ENCODE measurements at regions not wholly inside any gene's neighbourhood (a gene's known extent, or its start where the extent isn't known, plus 50 kb on each side); places are given as distances from the start of the nearest gene placed in this dataset.
"Not testable (repeated sequence)": the region's sequence is repeated elsewhere in the genome, so short reads cannot be mapped to it uniquely, and the experiment has no call there.

GRCh38 chr2:111461831-111462230, 341.1 kb downstream of the BCL2L11 start:
- not testable (repeated sequence) for H3K4me1 Mint-ChIP-seq; H3K14ac ChIP-seq (ENCODE audit: insufficient read depth, low read length); H2BK120ac ChIP-seq (ENCODE audit: low read depth, low read length, poor library complexity, severe bottlenecking); H3K27ac ChIP-seq (ENCODE audit: insufficient read length, low read depth, low read length); DNase-seq; H4K91ac ChIP-seq (ENCODE audit: insufficient read length, low read depth, low read length); H3K4me1 ChIP-seq (ENCODE audit: insufficient read depth, low read length); H3K23me2 ChIP-seq (ENCODE audit: insufficient read length, low read depth, low read length, poor library complexity, severe bottlenecking); H3K36me3 Mint-ChIP-seq (ENCODE audit: insufficient read depth in 1 of 3, low read depth in 3 of 3); H3K23ac ChIP-seq (ENCODE audit: insufficient read length, low read depth, low read length); H2BK5ac ChIP-seq (ENCODE audit: insufficient read length, low read length); H3K9me3 Mint-ChIP-seq; H3K79me2 ChIP-seq (ENCODE audit: insufficient read depth, low read length); H3K9ac ChIP-seq (ENCODE audit: extremely low read depth, insufficient read length, low read length); H2BK20ac ChIP-seq (ENCODE audit: low read depth, low read length, poor library complexity, severe bottlenecking); H3K18ac ChIP-seq (ENCODE audit: insufficient read length, low read depth, low read length); H2AFZ ChIP-seq (ENCODE audit: low read length); H4K20me1 ChIP-seq (ENCODE audit: control insufficient read depth, insufficient read depth, insufficient read length); H3K27me3 ChIP-seq (ENCODE audit: insufficient read depth, low read length); H3K27ac Mint-ChIP-seq; H3K9me3 ChIP-seq (ENCODE audit: control insufficient read depth, low read depth, low read length); H3K79me1 ChIP-seq (ENCODE audit: insufficient read depth, low read depth, low read length, poor library complexity, severe bottlenecking); H3K4me2 ChIP-seq (ENCODE audit: insufficient read depth, insufficient read length, low read length); H2BK15ac ChIP-seq (ENCODE audit: low read depth, low read length); H3T11ph ChIP-seq (ENCODE audit: low read length); H4K5ac ChIP-seq (ENCODE audit: insufficient read length, low read depth, low read length); H3K4me3 Mint-ChIP-seq; H2BK12ac ChIP-seq (ENCODE audit: insufficient read length, low read depth, low read length); H3K27me3 Mint-ChIP-seq (ENCODE audit: low read depth); H3K56ac ChIP-seq (ENCODE audit: insufficient read length, low read depth, low read length); H2AK5ac ChIP-seq (ENCODE audit: insufficient read length, low read length); H4K8ac ChIP-seq (replicated peaks; ENCODE audit: insufficient read length, low read depth, low read length); H3K4ac ChIP-seq (ENCODE audit: low read depth, low read length)
- no CpG with 5 or more reads among the region's 1 CpG for WGBS (ENCODE audit: extremely low coverage, insufficient read length, low lambda C conversion rate)

- not testable (repeated sequence) for H3K9me3 ChIP-seq (ENCODE audit: control insufficient read depth, low read depth, low read length); H4K8ac ChIP-seq (replicated peaks; ENCODE audit: insufficient read length, low read depth, low read length); H3K23ac ChIP-seq (ENCODE audit: insufficient read length, low read depth, low read length); H3K36me3 Mint-ChIP-seq (ENCODE audit: insufficient read depth in 1 of 3, low read depth in 3 of 3); H2BK20ac ChIP-seq (ENCODE audit: low read depth, low read length, poor library complexity, severe bottlenecking); H3K4me3 Mint-ChIP-seq; H2BK12ac ChIP-seq (ENCODE audit: insufficient read length, low read depth, low read length); H3K4me2 ChIP-seq (ENCODE audit: insufficient read depth, insufficient read length, low read length); H3K79me1 ChIP-seq (ENCODE audit: insufficient read depth, low read depth, low read length, poor library complexity, severe bottlenecking); H3K27ac ChIP-seq (ENCODE audit: insufficient read length, low read depth, low read length); H2AFZ ChIP-seq (ENCODE audit: low read length); H3K18ac ChIP-seq (ENCODE audit: insufficient read length, low read depth, low read length); H3K56ac ChIP-seq (ENCODE audit: insufficient read length, low read depth, low read length); H3K27me3 ChIP-seq (ENCODE audit: insufficient read depth, low read length); H2AK5ac ChIP-seq (ENCODE audit: insufficient read length, low read length); H3K27ac Mint-ChIP-seq; H4K91ac ChIP-seq (ENCODE audit: insufficient read length, low read depth, low read length); H3K4me1 ChIP-seq (ENCODE audit: insufficient read depth, low read length); H2BK120ac ChIP-seq (ENCODE audit: low read depth, low read length, poor library complexity, severe bottlenecking); H3K23me2 ChIP-seq (ENCODE audit: insufficient read length, low read depth, low read length, poor library complexity, severe bottlenecking); H3T11ph ChIP-seq (ENCODE audit: low read length); H3K9me3 Mint-ChIP-seq; H4K5ac ChIP-seq (ENCODE audit: insufficient read length, low read depth, low read length); H3K4ac ChIP-seq (ENCODE audit: low read depth, low read length); H3K79me2 ChIP-seq (ENCODE audit: insufficient read depth, low read length); H3K4me1 Mint-ChIP-seq; H3K14ac ChIP-seq (ENCODE audit: insufficient read depth, low read length); H3K27me3 Mint-ChIP-seq (ENCODE audit: low read depth); H4K20me1 ChIP-seq (ENCODE audit: control insufficient read depth, insufficient read depth, insufficient read length); H3K9ac ChIP-seq (ENCODE audit: extremely low read depth, insufficient read length, low read length); H2BK15ac ChIP-seq (ENCODE audit: low read depth, low read length); H2BK5ac ChIP-seq (ENCODE audit: insufficient read length, low read length); DNase-seq
- WGBS (ENCODE audit: extremely low coverage, insufficient read length, low lambda C conversion rate): no CpG with 5 or more reads among the region's 2 CpGs
Observed at GRCh38 chr2:111462572-111462971, 341.9 kb downstream of the BCL2L11 start.

All from H9 (cell line).